ENCODE measurements at regions not wholly inside any gene's neighbourhood (a gene's known extent, or its start where the extent isn't known, plus 50 kb on each side); places are given as distances from the start of the nearest gene placed in this dataset.

DNA sequence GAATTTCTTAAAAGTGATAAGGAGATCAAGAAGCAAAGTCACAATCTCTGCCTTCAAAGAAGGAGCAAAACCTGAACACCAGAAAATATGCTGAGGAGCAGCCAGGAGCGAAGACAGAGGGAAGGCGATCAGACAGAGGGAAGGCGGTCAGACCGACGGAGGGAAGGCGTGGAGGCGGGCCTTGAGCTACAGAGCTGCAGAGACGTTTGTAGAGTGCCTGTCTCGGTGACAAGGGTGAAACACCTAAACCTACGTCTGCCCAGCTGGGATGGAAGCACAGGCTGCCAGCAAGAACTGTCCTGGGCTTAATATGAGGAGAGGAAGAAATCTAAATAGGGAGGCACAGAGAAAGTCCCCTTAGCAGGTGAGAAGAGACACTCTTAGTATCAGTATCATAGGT lies 476.0 kb downstream of the OCA2 start:
- Histone ChIP-seq H3K4ac (ENCODE audit: low read depth, low read length) (no peak overlapping the region), H4K91ac (ENCODE audit: insufficient read length, low read depth, low read length) (no peak overlapping the region), H3K56ac (ENCODE audit: insufficient read length, low read depth, low read length) (no peak overlapping the region), H3K23ac (ENCODE audit: insufficient read length, low read depth, low read length) (no peak overlapping the region), H2BK20ac (ENCODE audit: low read depth, low read length, poor library complexity, severe bottlenecking) (no peak overlapping the region), H3T11ph (ENCODE audit: low read length) (no peak overlapping the region), H2BK15ac (ENCODE audit: low read depth, low read length) (no peak overlapping the region), H3K4me2 (ENCODE audit: insufficient read depth, insufficient read length, low read length) (no peak overlapping the region), H3K9ac (ENCODE audit: extremely low read depth, insufficient read length, low read length) (no peak overlapping the region), H2BK120ac (ENCODE audit: low read depth, low read length, poor library complexity, severe bottlenecking) (no peak overlapping the region), H3K14ac (ENCODE audit: insufficient read depth, low read length) (no peak overlapping the region), H2AFZ (ENCODE audit: low read length) (no peak overlapping the region), H3K27ac (ENCODE audit: insufficient read length, low read depth, low read length) (no peak overlapping the region), H3K4me1 (ENCODE audit: insufficient read depth, low read length) (no peaks in the 10 kb centered on the region), H4K8ac (replicated peaks; ENCODE audit: insufficient read length, low read depth, low read length) (no peak overlapping the region), H2BK5ac (ENCODE audit: insufficient read length, low read length) (no peak overlapping the region), H3K9me3 (ENCODE audit: control insufficient read depth, low read depth, low read length) (no peaks in the 10 kb centered on the region), H3K27me3 (ENCODE audit: insufficient read depth, low read length) (no peaks in the 10 kb centered on the region), H3K23me2 (ENCODE audit: insufficient read length, low read depth, low read length, poor library complexity, severe bottlenecking) (no peaks in the 10 kb centered on the region), H2AK5ac (ENCODE audit: insufficient read length, low read length) (no peak overlapping the region), H4K5ac (ENCODE audit: insufficient read length, low read depth, low read length) (no peak overlapping the region), H3K79me1 (ENCODE audit: insufficient read depth, low read depth, low read length, poor library complexity, severe bottlenecking) (no peaks in the 10 kb centered on the region), H2BK12ac (ENCODE audit: insufficient read length, low read depth, low read length) (no peak overlapping the region), H3K18ac (ENCODE audit: insufficient read length, low read depth, low read length) (no peak overlapping the region), H4K20me1 (ENCODE audit: control insufficient read depth, insufficient read depth, insufficient read length) (no peaks in the 10 kb centered on the region), H3K79me2 (ENCODE audit: insufficient read depth, low read length) (no peaks in the 10 kb centered on the region)
- TF ChIP-seq, protein P1, sequence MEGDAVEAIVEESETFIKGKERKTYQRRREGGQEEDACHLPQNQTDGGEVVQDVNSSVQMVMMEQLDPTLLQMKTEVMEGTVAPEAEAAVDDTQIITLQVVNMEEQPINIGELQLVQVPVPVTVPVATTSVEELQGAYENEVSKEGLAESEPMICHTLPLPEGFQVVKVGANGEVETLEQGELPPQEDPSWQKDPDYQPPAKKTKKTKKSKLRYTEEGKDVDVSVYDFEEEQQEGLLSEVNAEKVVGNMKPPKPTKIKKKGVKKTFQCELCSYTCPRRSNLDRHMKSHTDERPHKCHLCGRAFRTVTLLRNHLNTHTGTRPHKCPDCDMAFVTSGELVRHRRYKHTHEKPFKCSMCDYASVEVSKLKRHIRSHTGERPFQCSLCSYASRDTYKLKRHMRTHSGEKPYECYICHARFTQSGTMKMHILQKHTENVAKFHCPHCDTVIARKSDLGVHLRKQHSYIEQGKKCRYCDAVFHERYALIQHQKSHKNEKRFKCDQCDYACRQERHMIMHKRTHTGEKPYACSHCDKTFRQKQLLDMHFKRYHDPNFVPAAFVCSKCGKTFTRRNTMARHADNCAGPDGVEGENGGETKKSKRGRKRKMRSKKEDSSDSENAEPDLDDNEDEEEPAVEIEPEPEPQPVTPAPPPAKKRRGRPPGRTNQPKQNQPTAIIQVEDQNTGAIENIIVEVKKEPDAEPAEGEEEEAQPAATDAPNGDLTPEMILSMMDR (conservative IDR thresholded peaks at IDR 0.05), result no peak
- Mint-ChIP-seq H3K4me1 (peaks cover 7% of the 10 kb centered on the region in 2 experiments), H3K4me3 (no peak overlapping the region), H3K36me3 (ENCODE audit: insufficient read depth in 1 of 3, low read depth in 3 of 3) (peaks cover 8 to 19% (median 16%) of the 10 kb centered on the region in 3 experiments), H3K27me3 (ENCODE audit: low read depth) (peaks cover 2% of the 10 kb centered on the region), H3K27ac (no peak overlapping the region), H3K9me3 (peaks cover 21 to 22% of the 10 kb centered on the region in 2 experiments)
- no CpG with 5 or more reads among the region's 10 CpGs for WGBS (ENCODE audit: extremely low coverage, insufficient read length, low lambda C conversion rate)
- DNase-seq, result no peak
